ENCODE measurements at regions not wholly inside any gene's neighbourhood (a gene's known extent, or its start where the extent isn't known, plus 50 kb on each side); places are given as distances from the start of the nearest gene placed in this dataset.

DNA sequence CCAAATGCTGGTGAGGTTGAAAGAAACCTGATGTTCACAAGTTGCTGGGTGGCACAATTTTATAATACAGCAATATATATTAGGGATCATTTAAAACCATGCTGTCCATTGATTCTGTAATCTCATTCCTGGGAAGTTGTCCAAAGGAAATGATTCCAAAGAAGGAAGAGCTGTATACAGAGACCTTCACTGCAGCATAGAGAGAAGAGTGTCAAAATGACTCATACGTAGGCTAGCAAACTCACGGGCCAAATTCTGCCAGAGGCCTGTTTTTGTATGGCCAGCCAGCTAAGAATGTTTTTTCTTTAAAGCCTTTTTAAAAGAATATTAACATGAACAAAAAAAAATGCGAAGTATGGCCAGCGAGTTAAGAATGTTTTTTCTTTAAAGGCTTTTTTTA is 69.2 kb upstream of the MED13L start:
- 40% methylated on average over 4 of the region's 4 CpGs for WGBS (ENCODE audit: low lambda C conversion rate)
- BruUV-seq (replicated peaks) = no TSS peak
- Histone ChIP-seq H3K27me3 (ENCODE audit: control insufficient read depth in 1 of 2, insufficient read depth in 2 of 2, low read length in 2 of 2) (no peaks in the 10 kb centered on the region), H3K9ac (ENCODE audit: insufficient read depth, low read depth, low read length) (no peak overlapping the region), H3K27ac (ENCODE audit: extremely low read length, insufficient read depth, low read length) (no peak overlapping the region), H4K20me1 (ENCODE audit: insufficient read depth, low read length) (no peaks in the 10 kb centered on the region), H3K36me3 (replicated peaks in 1 of 2; ENCODE audit: control insufficient read depth in 1 of 2, insufficient read depth in 2 of 2, low read length in 2 of 2) (no peaks in the 10 kb centered on the region), H3K79me2 (ENCODE audit: insufficient read depth, low read length) (no peaks in the 10 kb centered on the region), H3K4me3 (replicated peaks in 1 of 3; ENCODE audit: insufficient read depth in 1 of 3, low read depth in 2 of 3, low read length in 3 of 3) (no peak overlapping the region), H3K9me3 (ENCODE audit: low read length) (no peaks in the 10 kb centered on the region), H3K4me1 (ENCODE audit: insufficient read depth, low read length) (peaks cover 13% of the 10 kb centered on the region), H2AFZ (ENCODE audit: low read length) (no peak overlapping the region), H3K4me2 (ENCODE audit: low read depth, low read length) (no peak overlapping the region)
- TF ChIP-seq SSRP1 (CRISPR knock-in tag; IDR thresholded peaks at IDR 0.05) (no peak), HOXA9 (CRISPR knock-in tag; IDR thresholded peaks at IDR 0.05; ENCODE audit: borderline replicate concordance) (no peak), ZNF430 (CRISPR knock-in tag; IDR thresholded peaks at IDR 0.05) (no peak), FOSL2 (CRISPR knock-in tag; IDR thresholded peaks at IDR 0.05) (peak; percentile 21; the same call in 1 of the 2 replicates)
- ChIA-PET POLR2A (no interaction called here), CTCF (ENCODE audit: low intra/inter-chr PET ratio, low total read pairs) (no interaction called here)
- DNase-seq (ENCODE audit: low spot score) (no peak), ATAC-seq (no peak), FAIRE-seq (no peak)
- in situ Hi-C loops (cut with HindIII; ENCODE audit: extremely low pct_ligation_motif_present, low pct_unique_long_range_greater_than_20kb) (no loop called here), intact Hi-C loops (cut with micrococcal nuclease; ENCODE audit: unreplicated experiment) (no loop called here)

DNA sequence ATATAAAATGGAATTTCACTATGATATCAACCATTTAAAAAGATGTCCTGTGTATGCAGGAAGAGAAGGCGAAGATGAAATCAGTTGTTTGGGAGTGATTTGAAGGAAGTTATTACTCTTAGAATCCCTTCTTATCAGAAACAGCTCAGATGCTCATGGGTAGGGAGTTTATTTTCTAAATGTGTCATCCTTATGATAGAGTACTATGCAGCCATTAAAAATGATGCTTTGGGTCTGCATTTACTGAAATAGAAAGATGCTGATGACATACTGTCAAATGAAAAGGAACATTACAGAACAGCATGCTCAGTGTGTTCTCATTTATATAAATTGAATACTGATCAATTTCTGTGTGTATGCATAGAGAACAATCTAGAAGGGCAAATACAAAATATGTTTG is 69.8 kb upstream of the MED13L start:
- Histone ChIP-seq H2AFZ (ENCODE audit: low read length) (no peak overlapping the region), H3K9ac (ENCODE audit: insufficient read depth, low read depth, low read length) (no peak overlapping the region), H3K4me3 (replicated peaks in 1 of 3; ENCODE audit: insufficient read depth in 1 of 3, low read depth in 2 of 3, low read length in 3 of 3) (no peak overlapping the region), H3K27ac (ENCODE audit: extremely low read length, insufficient read depth, low read length) (no peak overlapping the region), H3K79me2 (ENCODE audit: insufficient read depth, low read length) (no peaks in the 10 kb centered on the region), H3K4me2 (ENCODE audit: low read depth, low read length) (no peak overlapping the region), H3K27me3 (ENCODE audit: control insufficient read depth in 1 of 2, insufficient read depth in 2 of 2, low read length in 2 of 2) (no peaks in the 10 kb centered on the region), H3K36me3 (replicated peaks in 1 of 2; ENCODE audit: control insufficient read depth in 1 of 2, insufficient read depth in 2 of 2, low read length in 2 of 2) (no peaks in the 10 kb centered on the region), H3K4me1 (ENCODE audit: insufficient read depth, low read length) (peaks cover 13% of the 10 kb centered on the region), H4K20me1 (ENCODE audit: insufficient read depth, low read length) (no peaks in the 10 kb centered on the region), H3K9me3 (ENCODE audit: low read length) (no peaks in the 10 kb centered on the region)
- DNase-seq (ENCODE audit: low spot score) (no peak), ATAC-seq (no peak), FAIRE-seq (no peak)
- BruUV-seq (replicated peaks) = no TSS peak
- intact Hi-C loops (cut with micrococcal nuclease; ENCODE audit: unreplicated experiment) = no loop called here
- 93% methylated on average over 1 of the region's 1 CpG for WGBS (ENCODE audit: low lambda C conversion rate)
- in situ Hi-C loops (cut with HindIII; ENCODE audit: extremely low pct_ligation_motif_present, low pct_unique_long_range_greater_than_20kb) = no loop called here
- CTCF ChIA-PET (ENCODE audit: low intra/inter-chr PET ratio, low total read pairs) = no interaction called here
- POLR2A ChIA-PET = no interaction called here
- TF ChIP-seq NFE2L2 (IDR thresholded peaks at IDR 0.05; ENCODE audit: low read length) = no peak
- no peak for TF ChIP-seq MEIS2 (CRISPR knock-in tag; IDR thresholded peaks at IDR 0.05)
- no peak for TF ChIP-seq MIER3 (CRISPR knock-in tag; IDR thresholded peaks at IDR 0.05; ENCODE audit: borderline replicate concordance)
- no peak for TF ChIP-seq RBAK (CRISPR knock-in tag; IDR thresholded peaks at IDR 0.05)
- TF ChIP-seq ZNF296 (CRISPR knock-in tag; conservative IDR thresholded peaks at IDR 0.05) = no peak
- TF ChIP-seq, protein P1, sequence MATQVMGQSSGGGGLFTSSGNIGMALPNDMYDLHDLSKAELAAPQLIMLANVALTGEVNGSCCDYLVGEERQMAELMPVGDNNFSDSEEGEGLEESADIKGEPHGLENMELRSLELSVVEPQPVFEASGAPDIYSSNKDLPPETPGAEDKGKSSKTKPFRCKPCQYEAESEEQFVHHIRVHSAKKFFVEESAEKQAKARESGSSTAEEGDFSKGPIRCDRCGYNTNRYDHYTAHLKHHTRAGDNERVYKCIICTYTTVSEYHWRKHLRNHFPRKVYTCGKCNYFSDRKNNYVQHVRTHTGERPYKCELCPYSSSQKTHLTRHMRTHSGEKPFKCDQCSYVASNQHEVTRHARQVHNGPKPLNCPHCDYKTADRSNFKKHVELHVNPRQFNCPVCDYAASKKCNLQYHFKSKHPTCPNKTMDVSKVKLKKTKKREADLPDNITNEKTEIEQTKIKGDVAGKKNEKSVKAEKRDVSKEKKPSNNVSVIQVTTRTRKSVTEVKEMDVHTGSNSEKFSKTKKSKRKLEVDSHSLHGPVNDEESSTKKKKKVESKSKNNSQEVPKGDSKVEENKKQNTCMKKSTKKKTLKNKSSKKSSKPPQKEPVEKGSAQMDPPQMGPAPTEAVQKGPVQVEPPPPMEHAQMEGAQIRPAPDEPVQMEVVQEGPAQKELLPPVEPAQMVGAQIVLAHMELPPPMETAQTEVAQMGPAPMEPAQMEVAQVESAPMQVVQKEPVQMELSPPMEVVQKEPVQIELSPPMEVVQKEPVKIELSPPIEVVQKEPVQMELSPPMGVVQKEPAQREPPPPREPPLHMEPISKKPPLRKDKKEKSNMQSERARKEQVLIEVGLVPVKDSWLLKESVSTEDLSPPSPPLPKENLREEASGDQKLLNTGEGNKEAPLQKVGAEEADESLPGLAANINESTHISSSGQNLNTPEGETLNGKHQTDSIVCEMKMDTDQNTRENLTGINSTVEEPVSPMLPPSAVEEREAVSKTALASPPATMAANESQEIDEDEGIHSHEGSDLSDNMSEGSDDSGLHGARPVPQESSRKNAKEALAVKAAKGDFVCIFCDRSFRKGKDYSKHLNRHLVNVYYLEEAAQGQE (IDR thresholded peaks at IDR 0.05; ENCODE audit: borderline replicate concordance in 1 of 2, low read depth in 1 of 2, low read length in 2 of 2) = no peak
- TF ChIP-seq, protein P2, sequence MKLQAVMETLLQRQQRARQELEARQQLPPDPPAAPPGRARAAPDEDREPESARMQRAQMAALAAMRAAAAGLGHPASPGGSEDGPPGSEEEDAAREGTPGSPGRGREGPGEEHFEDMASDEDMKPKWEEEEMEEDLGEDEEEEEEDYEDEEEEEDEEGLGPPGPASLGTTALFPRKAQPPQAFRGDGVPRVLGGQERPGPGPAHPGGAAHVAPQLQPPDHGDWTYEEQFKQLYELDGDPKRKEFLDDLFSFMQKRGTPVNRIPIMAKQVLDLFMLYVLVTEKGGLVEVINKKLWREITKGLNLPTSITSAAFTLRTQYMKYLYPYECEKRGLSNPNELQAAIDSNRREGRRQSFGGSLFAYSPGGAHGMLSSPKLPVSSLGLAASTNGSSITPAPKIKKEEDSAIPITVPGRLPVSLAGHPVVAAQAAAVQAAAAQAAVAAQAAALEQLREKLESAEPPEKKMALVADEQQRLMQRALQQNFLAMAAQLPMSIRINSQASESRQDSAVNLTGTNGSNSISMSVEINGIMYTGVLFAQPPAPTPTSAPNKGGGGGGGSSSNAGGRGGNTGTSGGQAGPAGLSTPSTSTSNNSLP (IDR thresholded peaks at IDR 0.05; ENCODE audit: low read depth, low read length) = no peak
- TF ChIP-seq, protein P3, sequence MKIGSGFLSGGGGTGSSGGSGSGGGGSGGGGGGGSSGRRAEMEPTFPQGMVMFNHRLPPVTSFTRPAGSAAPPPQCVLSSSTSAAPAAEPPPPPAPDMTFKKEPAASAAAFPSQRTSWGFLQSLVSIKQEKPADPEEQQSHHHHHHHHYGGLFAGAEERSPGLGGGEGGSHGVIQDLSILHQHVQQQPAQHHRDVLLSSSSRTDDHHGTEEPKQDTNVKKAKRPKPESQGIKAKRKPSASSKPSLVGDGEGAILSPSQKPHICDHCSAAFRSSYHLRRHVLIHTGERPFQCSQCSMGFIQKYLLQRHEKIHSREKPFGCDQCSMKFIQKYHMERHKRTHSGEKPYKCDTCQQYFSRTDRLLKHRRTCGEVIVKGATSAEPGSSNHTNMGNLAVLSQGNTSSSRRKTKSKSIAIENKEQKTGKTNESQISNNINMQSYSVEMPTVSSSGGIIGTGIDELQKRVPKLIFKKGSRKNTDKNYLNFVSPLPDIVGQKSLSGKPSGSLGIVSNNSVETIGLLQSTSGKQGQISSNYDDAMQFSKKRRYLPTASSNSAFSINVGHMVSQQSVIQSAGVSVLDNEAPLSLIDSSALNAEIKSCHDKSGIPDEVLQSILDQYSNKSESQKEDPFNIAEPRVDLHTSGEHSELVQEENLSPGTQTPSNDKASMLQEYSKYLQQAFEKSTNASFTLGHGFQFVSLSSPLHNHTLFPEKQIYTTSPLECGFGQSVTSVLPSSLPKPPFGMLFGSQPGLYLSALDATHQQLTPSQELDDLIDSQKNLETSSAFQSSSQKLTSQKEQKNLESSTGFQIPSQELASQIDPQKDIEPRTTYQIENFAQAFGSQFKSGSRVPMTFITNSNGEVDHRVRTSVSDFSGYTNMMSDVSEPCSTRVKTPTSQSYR (CRISPR knock-in tag; IDR thresholded peaks at IDR 0.05; ENCODE audit: borderline replicate concordance) = no peak
